ENCODE measurements at regions not wholly inside any gene's neighbourhood (a gene's known extent, or its start where the extent isn't known, plus 50 kb on each side); places are given as distances from the start of the nearest gene placed in this dataset.

- TF ChIP-seq POLR2A (IDR thresholded peaks at IDR 0.05) (no peak), CTCF (IDR thresholded peaks at IDR 0.05) (no peak)
Observed at GRCh38 chr2:15724235-15724634, 132.6 kb downstream of the DDX1 start.

Measured in sigmoid colon (tissue), 3 donors.